Astrocyte (in vitro differentiated cells and primary cell): ENCODE measurements at regions not wholly inside any gene's neighbourhood (a gene's known extent, or its start where the extent isn't known, plus 50 kb on each side); places are given as distances from the start of the nearest gene placed in this dataset.
A peak's percentile ranks its signal among the peaks of the same experiment; 100 is the strongest.

Source experiments
- DNase-seq: peaks from one replicate; pipeline ENCODE4 v3.0.0-alpha.2; 2010; ENCODE audit warnings: low read depth
- FAIRE-seq: peaks from 2 replicates; lab custom pipeline; 2011; peaks lifted over from hg19 to GRCh38; lab: Jason Lieb, UNC
- H2AFZ ChIP-seq: 2 replicates; pipeline ENCODE4 v1.6.0; 2012; ENCODE audit warnings: low read depth, low read length, inconsistent platforms
- H3K27ac ChIP-seq: 2 replicates; pipeline ENCODE4 v1.5.1; 2011; ENCODE audit warnings: low read depth, low read length, inconsistent platforms
- H3K27me3 ChIP-seq: 2 replicates; pipeline ENCODE4 v1.6.0; 2011; ENCODE audit warnings: low read length, inconsistent platforms; ENCODE audit not compliant: insufficient read depth
- H3K36me3 ChIP-seq: 2 replicates; pipeline ENCODE4 v1.5.1; 2011; ENCODE audit warnings: low read length, inconsistent platforms; ENCODE audit not compliant: insufficient read depth
- H3K4me1 ChIP-seq: 2 replicates; pipeline ENCODE4 v1.5.1; 2011; ENCODE audit warnings: low read length, inconsistent platforms; ENCODE audit not compliant: insufficient read depth
- H3K4me2 ChIP-seq: 2 replicates; pipeline ENCODE4 v1.6.0; 2012; ENCODE audit warnings: low read length, inconsistent platforms
- H3K4me3 ChIP-seq: 2 replicates; pipeline ENCODE4 v1.5.1; 2011; ENCODE audit warnings: low read depth, mild to moderate bottlenecking, low read length, inconsistent platforms; ENCODE audit not compliant: insufficient read depth
- H3K79me2 ChIP-seq: 2 replicates; pipeline ENCODE4 v1.6.0; 2012; ENCODE audit warnings: mild to moderate bottlenecking, low read length, inconsistent platforms; ENCODE audit not compliant: insufficient read depth
- H3K9ac ChIP-seq: 2 replicates; pipeline ENCODE4 v1.6.0; 2012; ENCODE audit warnings: mild to moderate bottlenecking, low read length, inconsistent platforms
- H3K9me3 ChIP-seq: 2 replicates; pipeline ENCODE4 v1.5.1; 2012; ENCODE audit warnings: low read depth, mild to moderate bottlenecking, low read length, inconsistent platforms; ENCODE audit not compliant: insufficient read depth
- H4K20me1 ChIP-seq: 2 replicates; pipeline ENCODE4 v1.6.0; 2012; ENCODE audit warnings: low read length, inconsistent platforms; ENCODE audit not compliant: insufficient read depth
- H3K27ac Mint-ChIP-seq: one replicate; pipeline ENCODE4 v1.8.0; 2021; ENCODE audit warnings: mild to moderate bottlenecking, mixed read lengths; ENCODE audit not compliant: unreplicated experiment
- H3K27me3 Mint-ChIP-seq: one replicate; pipeline ENCODE4 v1.8.0; 2021; ENCODE audit warnings: low read depth, mixed read lengths; ENCODE audit not compliant: unreplicated experiment
- H3K36me3 Mint-ChIP-seq: one replicate; pipeline ENCODE4 v1.8.0; 2021; ENCODE audit warnings: low read depth, mixed read lengths; ENCODE audit not compliant: unreplicated experiment
- H3K4me1 Mint-ChIP-seq: one replicate; pipeline ENCODE4 v1.8.0; 2021; ENCODE audit warnings: low read depth, mixed read lengths; ENCODE audit not compliant: unreplicated experiment
- H3K4me3 Mint-ChIP-seq: one replicate; pipeline ENCODE4 v1.8.0; 2021; ENCODE audit warnings: mild to moderate bottlenecking, moderate library complexity, mixed read lengths; ENCODE audit not compliant: unreplicated experiment
- H3K9me3 Mint-ChIP-seq: one replicate; pipeline ENCODE4 v1.8.0; 2021; ENCODE audit warnings: mild to moderate bottlenecking, mixed read lengths; ENCODE audit not compliant: unreplicated experiment
- EZH2 ChIP-seq: IDR thresholded peaks from 2 replicates; pipeline ENCODE4 v1.6.1; 2012; ENCODE audit warnings: mild to moderate bottlenecking, low read length, inconsistent platforms; ENCODE audit not compliant: insufficient read depth
- TF ChIP-seq, protein P1 (sequence below): IDR thresholded peaks from 2 replicates; pipeline ENCODE4 v1.5.1; 2011; ENCODE audit warnings: low read depth, mild to moderate bottlenecking, inconsistent platforms, low read length, moderate library complexity; ENCODE audit not compliant: insufficient read depth

DNA sequence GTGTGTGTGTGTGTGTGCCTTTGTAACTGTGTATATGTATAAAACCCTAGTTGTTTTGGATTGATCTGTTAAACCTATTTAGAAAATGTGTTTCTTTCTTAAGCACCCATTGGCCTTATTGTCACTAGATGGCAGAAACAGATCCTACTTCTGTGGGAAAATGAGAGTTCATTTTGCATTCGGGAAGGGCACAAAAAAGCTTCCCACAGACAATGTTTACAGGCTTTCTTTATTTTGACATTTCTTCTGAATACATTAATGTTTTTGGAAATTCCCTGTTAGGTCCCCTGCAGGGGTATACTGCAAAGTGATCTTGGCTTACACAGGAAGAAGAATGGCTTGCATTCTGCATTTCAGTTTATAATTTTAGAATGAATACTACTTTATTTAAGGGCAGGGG lies 481.8 kb upstream of the ARRDC3 start:
- H3K36me3 ChIP-seq, result no peaks in the 10 kb centered on the region
- H3K4me1 ChIP-seq, result no peaks in the 10 kb centered on the region
- Mint-ChIP-seq H3K27me3 (no peaks in the 10 kb centered on the region), H3K4me3 (no peak overlapping the region), H3K4me1 (no peaks in the 10 kb centered on the region), H3K36me3 (no peaks in the 10 kb centered on the region), H3K9me3 (peaks cover 1% of the 10 kb centered on the region), H3K27ac (no peak overlapping the region)
- H3K9me3 ChIP-seq, result no peaks in the 10 kb centered on the region
- TF ChIP-seq, protein P1, sequence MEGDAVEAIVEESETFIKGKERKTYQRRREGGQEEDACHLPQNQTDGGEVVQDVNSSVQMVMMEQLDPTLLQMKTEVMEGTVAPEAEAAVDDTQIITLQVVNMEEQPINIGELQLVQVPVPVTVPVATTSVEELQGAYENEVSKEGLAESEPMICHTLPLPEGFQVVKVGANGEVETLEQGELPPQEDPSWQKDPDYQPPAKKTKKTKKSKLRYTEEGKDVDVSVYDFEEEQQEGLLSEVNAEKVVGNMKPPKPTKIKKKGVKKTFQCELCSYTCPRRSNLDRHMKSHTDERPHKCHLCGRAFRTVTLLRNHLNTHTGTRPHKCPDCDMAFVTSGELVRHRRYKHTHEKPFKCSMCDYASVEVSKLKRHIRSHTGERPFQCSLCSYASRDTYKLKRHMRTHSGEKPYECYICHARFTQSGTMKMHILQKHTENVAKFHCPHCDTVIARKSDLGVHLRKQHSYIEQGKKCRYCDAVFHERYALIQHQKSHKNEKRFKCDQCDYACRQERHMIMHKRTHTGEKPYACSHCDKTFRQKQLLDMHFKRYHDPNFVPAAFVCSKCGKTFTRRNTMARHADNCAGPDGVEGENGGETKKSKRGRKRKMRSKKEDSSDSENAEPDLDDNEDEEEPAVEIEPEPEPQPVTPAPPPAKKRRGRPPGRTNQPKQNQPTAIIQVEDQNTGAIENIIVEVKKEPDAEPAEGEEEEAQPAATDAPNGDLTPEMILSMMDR, result no peak
- TF ChIP-seq EZH2, result no peak
- H3K4me2 ChIP-seq, result no peak overlapping the region
- no peak overlapping the region for H3K9ac ChIP-seq
- no peaks in the 10 kb centered on the region for H3K27me3 ChIP-seq
- DNase-seq (no peak), FAIRE-seq (no peak)
- no peak overlapping the region for H2AFZ ChIP-seq
- H3K27ac ChIP-seq, result no peak overlapping the region
- H4K20me1 ChIP-seq, result no peaks in the 10 kb centered on the region
- H3K79me2 ChIP-seq, result no peaks in the 10 kb centered on the region
- H3K4me3 ChIP-seq, result no peak overlapping the region

DNA sequence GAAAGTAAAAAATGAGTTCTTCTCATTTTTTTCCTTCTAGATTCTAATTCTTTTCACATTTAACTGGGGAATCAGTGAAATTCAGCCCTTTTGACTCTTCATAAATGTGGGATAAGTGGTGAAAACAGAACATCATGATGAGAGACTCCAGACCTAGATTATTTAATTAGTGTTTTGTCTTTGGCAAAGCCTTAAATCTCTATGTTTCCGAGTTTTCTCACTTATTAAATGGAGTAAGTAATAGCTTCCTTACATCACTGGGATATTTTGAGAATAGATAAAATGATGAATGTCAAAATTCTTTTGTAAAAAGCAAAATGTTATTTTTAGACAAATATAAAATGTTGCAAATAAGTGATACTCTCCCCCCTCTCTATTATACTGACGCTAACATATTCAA lies 468.6 kb upstream of the ARRDC3 start:
- Mint-ChIP-seq H3K4me1 (peaks cover 38% of the 10 kb centered on the region), H3K27ac (no peak overlapping the region), H3K9me3 (no peaks in the 10 kb centered on the region), H3K4me3 (no peak overlapping the region), H3K36me3 (no peaks in the 10 kb centered on the region), H3K27me3 (no peaks in the 10 kb centered on the region)
- Histone ChIP-seq H3K9me3 (no peaks in the 10 kb centered on the region), H3K9ac (no peak overlapping the region), H3K4me2 (no peak overlapping the region), H3K36me3 (no peaks in the 10 kb centered on the region), H4K20me1 (no peaks in the 10 kb centered on the region), H3K27ac (no peak overlapping the region), H3K79me2 (no peaks in the 10 kb centered on the region), H3K4me3 (no peak overlapping the region), H3K27me3 (no peaks in the 10 kb centered on the region), H3K4me1 (peaks cover 12% of the 10 kb centered on the region), H2AFZ (no peak overlapping the region)
- TF ChIP-seq, protein P1, result no peak
- no peak for TF ChIP-seq EZH2
- no peak for FAIRE-seq
- DNase-seq, result no peak

DNA sequence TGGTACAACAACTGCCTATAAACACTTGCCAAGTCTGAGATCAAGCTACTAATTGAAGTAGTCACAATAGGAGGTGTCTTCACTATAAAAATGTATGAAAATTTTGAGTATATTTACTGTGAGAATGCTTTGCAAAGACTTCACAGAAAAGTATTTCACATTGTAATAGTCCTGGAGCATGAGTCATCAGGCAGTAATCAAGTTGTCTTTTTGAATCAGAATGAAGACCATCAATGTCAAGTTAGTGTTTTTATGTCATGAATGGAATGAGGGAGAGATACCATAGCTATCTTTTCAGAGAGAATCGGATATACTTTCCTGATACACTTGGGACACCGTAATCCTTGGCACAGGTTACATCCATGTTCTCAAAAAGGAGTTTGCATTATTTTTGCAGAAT lies 466.9 kb upstream of the ARRDC3 start:
- H3K4me3 Mint-ChIP-seq, result no peak overlapping the region
- no peaks in the 10 kb centered on the region for H4K20me1 ChIP-seq

More for the DNA sequence above, 466.9 kb upstream of the ARRDC3 start:
- Histone ChIP-seq H2AFZ (no peak overlapping the region), H3K36me3 (no peaks in the 10 kb centered on the region), H3K27ac (no peak overlapping the region), H3K27me3 (no peaks in the 10 kb centered on the region), H3K4me3 (no peak overlapping the region), H3K79me2 (no peaks in the 10 kb centered on the region), H3K4me2 (no peak overlapping the region), H3K9ac (no peak overlapping the region), H3K4me1 (peaks cover 12% of the 10 kb centered on the region), H3K9me3 (no peaks in the 10 kb centered on the region)
- Mint-ChIP-seq H3K27ac (peak overlapping the region; percentile 94), H3K9me3 (no peaks in the 10 kb centered on the region), H3K4me1 (peaks cover 38% of the 10 kb centered on the region), H3K27me3 (no peaks in the 10 kb centered on the region), H3K36me3 (no peaks in the 10 kb centered on the region)
- FAIRE-seq, result peak; percentile 32
- peak; percentile 47 for DNase-seq
- TF ChIP-seq EZH2, result no peak
